Mesodermal cell (in vitro differentiated cells): ENCODE measurements at regions not wholly inside any gene's neighbourhood (a gene's known extent, or its start where the extent isn't known, plus 50 kb on each side); places are given as distances from the start of the nearest gene placed in this dataset.

ENCODE experiments used
- H3K27ac ChIP-seq: 2 replicates; pipeline ENCODE4 v1.7.0; 2013; ENCODE audit warnings: mild to moderate bottlenecking, low read depth, low read length, moderate library complexity; ENCODE audit not compliant: severe bottlenecking
- H3K36me3 ChIP-seq: 2 replicates; pipeline ENCODE4 v1.7.1; 2013; ENCODE audit warnings: mild to moderate bottlenecking, low read length, moderate library complexity; ENCODE audit not compliant: control insufficient read depth, insufficient read depth
- H3K4me1 ChIP-seq: one replicate; pipeline ENCODE4 v1.7.1; 2013; ENCODE audit warnings: mild to moderate bottlenecking, low read length; ENCODE audit not compliant: insufficient read depth, control insufficient read depth, poor library complexity, severe bottlenecking
- H3K4me3 ChIP-seq: 2 replicates; pipeline ENCODE4 v1.7.0; 2013; ENCODE audit warnings: low read length, control low read depth, mild to moderate bottlenecking; ENCODE audit not compliant: insufficient read depth, poor library complexity, severe bottlenecking; ENCODE audit errors: extremely low read depth
- H3K9me3 ChIP-seq: 2 replicates; pipeline ENCODE4 v1.7.1; 2013; ENCODE audit warnings: mild to moderate bottlenecking, low read length, moderate library complexity; ENCODE audit not compliant: control insufficient read depth
- WGBS, 2 experiments: methylation state at CpG; one replicate each; pipeline ENCODE4 v1.1.5; 2013; ENCODE audit warnings: missing lambda C conversion rate in 2 of 2; ENCODE audit not compliant: insufficient coverage in 2 of 2; 5-methylcytosine and 5-hydroxymethylcytosine counted together

DNA sequence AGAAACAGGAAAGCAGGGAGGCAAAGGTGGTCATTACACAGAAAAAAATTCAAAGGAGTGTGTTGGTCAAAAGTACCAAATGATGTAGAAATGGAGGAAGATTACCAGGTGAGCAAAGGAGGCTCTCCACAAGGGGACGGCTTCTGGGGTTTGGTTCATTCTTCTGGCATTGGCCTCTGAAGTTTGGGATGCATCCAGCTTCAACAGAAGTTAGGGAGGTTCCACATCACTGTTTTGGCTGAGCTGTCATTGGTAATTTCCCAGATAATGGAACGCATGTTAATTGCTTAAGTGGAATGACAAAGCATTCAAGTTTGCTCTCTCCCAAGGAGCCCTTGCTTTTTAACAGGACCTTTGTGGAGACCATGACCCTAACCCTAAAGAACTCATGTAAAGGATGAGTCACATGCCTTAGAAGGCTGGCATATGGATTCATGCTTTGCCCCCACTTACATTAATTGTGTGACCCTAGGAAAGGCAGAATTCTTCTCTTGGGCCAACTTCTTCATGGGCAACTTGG is 398.6 kb downstream of the GPAM start:
- H3K27ac ChIP-seq = no peak overlapping the region
- 95 to 100% methylated on average over 1 to 2 of the region's 2 CpGs for WGBS, 2 experiments

DNA sequence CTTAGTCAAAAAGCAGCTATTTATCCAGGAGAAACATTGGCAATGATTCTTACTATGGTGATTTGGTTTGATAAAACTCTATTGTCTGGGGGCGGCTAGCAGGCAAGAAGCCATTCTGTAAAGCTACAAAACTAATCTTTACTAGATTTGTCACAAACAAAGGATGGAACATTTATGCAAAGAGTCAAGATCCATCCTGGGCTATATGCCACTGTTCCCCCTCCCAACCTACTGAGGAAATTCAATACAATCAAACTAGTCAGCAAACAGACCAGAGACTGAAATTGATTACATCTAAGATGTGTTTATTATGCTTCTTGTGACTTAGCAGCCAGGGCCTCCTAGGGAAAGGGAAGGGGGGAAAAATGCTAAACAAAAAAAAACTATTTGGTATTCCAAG is 397.6 kb downstream of the GPAM start:
- Histone ChIP-seq H3K4me3 (no peak overlapping the region), H3K27ac (no peak overlapping the region), H3K9me3 (no peaks in the 10 kb centered on the region), H3K36me3 (no peaks in the 10 kb centered on the region), H3K4me1 (no peaks in the 10 kb centered on the region)
- 80% methylated on average over 1 of the region's 1 CpG; no CpG with 5 or more reads in 1 of the 2 experiments for WGBS, 2 experiments

More for the DNA sequence above, 398.6 kb downstream of the GPAM start:
- Histone ChIP-seq H3K4me1 (no peaks in the 10 kb centered on the region), H3K4me3 (no peak overlapping the region), H3K9me3 (no peaks in the 10 kb centered on the region), H3K36me3 (no peaks in the 10 kb centered on the region)

GRCh38 chr10:111789821-111790220 is 393.7 kb downstream of the GPAM start:
- H3K36me3 ChIP-seq = no peaks in the 10 kb centered on the region
- H3K4me1 ChIP-seq = no peaks in the 10 kb centered on the region
- H3K27ac ChIP-seq = no peak overlapping the region
- H3K4me3 ChIP-seq = no peak overlapping the region
- H3K9me3 ChIP-seq = no peaks in the 10 kb centered on the region

GRCh38 chr10:111801841-111802240 is 381.7 kb downstream of the GPAM start:
- Histone ChIP-seq H3K36me3 (no peaks in the 10 kb centered on the region), H3K4me1 (no peaks in the 10 kb centered on the region), H3K9me3 (no peaks in the 10 kb centered on the region), H3K27ac (no peak overlapping the region), H3K4me3 (no peak overlapping the region)
- WGBS, 2 experiments = 33 to 57% methylated on average over 1 of the region's 2 CpGs

DNA sequence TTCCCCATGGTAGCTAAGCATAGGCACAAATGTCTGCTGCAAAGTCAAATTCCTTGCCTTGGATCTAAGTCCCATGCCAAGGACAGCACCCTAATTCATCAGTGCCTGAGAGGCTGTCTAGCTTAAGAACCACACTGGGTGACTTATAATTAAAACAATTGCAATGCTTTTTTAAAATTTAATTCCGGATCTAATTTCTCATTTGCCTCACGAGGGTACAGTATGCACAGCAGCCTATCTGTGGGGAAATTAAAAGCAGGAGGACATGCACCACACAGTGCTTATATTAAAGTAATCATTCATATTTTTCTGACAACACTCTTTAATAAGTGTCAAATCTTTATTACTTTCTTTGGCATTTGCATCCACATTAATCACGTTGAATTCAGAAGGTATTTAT is 378.8 kb downstream of the GPAM start:
- H3K9me3 ChIP-seq = no peaks in the 10 kb centered on the region
- no peak overlapping the region for H3K27ac ChIP-seq
- no peaks in the 10 kb centered on the region for H3K4me1 ChIP-seq
- H3K36me3 ChIP-seq = no peaks in the 10 kb centered on the region
- H3K4me3 ChIP-seq = no peak overlapping the region
- WGBS, 2 experiments = 100% methylated on average over 2 of the region's 3 CpGs; no CpG with 5 or more reads in 1 of the 2 experiments

GRCh38 chr10:111811517-111811916 is 372.0 kb downstream of the GPAM start:
- Histone ChIP-seq H3K36me3 (no peaks in the 10 kb centered on the region), H3K4me3 (no peak overlapping the region), H3K4me1 (no peaks in the 10 kb centered on the region), H3K27ac (no peak overlapping the region), H3K9me3 (no peaks in the 10 kb centered on the region)
- WGBS, 2 experiments = 100% methylated on average over 2 of the region's 3 CpGs; no CpG with 5 or more reads in 1 of the 2 experiments

DNA sequence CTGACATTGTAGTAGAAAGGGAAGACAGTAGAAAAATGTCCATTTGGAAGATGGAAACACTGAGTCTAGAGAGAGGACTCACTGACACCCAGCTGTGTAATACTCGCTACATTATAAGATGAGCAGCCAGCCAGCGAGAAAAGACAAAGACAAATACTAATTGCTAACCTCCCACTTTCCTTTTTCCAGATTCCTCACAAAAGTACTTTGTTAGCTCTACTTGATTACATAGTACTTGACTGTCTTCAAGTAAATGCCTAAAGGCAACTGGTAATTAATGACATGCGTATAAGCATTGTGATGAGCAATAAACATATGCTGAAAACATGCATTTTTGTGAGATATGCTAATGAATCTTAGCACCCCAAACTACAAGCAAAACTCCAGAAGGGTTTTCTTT is 363.1 kb downstream of the GPAM start:
- H3K4me1 ChIP-seq = no peaks in the 10 kb centered on the region
- no peaks in the 10 kb centered on the region for H3K36me3 ChIP-seq
- H3K4me3 ChIP-seq = no peak overlapping the region
- H3K9me3 ChIP-seq = no peaks in the 10 kb centered on the region
- 93 to 100% methylated on average over 2 of the region's 3 CpGs for WGBS, 2 experiments
- no peak overlapping the region for H3K27ac ChIP-seq

DNA sequence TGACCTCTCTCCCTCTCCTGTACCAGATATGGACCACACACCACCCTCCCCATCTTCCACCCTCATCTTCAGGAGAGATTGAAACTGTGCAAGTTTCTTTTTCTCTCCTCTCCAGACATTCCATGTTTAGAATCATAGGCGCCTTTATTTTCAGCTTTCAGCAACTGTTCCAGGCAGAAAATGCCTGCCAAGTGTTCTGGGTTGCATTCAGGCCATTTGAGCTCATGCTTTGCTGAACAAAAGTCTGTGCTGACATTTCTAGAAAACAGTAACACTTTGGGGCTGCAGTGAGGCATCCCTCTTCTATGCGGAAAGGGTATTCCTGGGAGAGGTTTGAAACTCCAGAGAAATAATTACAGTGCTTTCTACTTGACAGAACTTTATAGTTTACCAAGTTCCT is 361.7 kb downstream of the GPAM start:
- Histone ChIP-seq H3K27ac (no peak overlapping the region), H3K4me1 (no peaks in the 10 kb centered on the region), H3K36me3 (no peaks in the 10 kb centered on the region), H3K9me3 (no peaks in the 10 kb centered on the region), H3K4me3 (no peak overlapping the region)
- WGBS, 2 experiments = 94 to 100% methylated on average over 2 of the region's 2 CpGs

- Histone ChIP-seq H3K4me1 (no peaks in the 10 kb centered on the region), H3K27ac (no peak overlapping the region), H3K4me3 (no peak overlapping the region), H3K9me3 (no peaks in the 10 kb centered on the region), H3K36me3 (no peaks in the 10 kb centered on the region)
- no CpG with 5 or more reads among the region's 2 CpGs for WGBS, 2 experiments
These were observed 360.9 kb downstream of the GPAM start for GRCh38 chr10:111822661-111823060.

GRCh38 chr10:111824128-111824527 is 359.4 kb downstream of the GPAM start:
- Histone ChIP-seq H3K27ac (no peak overlapping the region), H3K36me3 (no peaks in the 10 kb centered on the region), H3K4me1 (no peaks in the 10 kb centered on the region), H3K9me3 (no peaks in the 10 kb centered on the region), H3K4me3 (no peak overlapping the region)
- WGBS, 2 experiments = 83 to 96% methylated on average over 4 to 5 of the region's 5 CpGs

GRCh38 chr10:111830359-111830758 is 353.2 kb downstream of the GPAM start:
- Histone ChIP-seq H3K4me1 (no peaks in the 10 kb centered on the region), H3K9me3 (no peaks in the 10 kb centered on the region), H3K27ac (no peak overlapping the region), H3K4me3 (no peak overlapping the region), H3K36me3 (no peaks in the 10 kb centered on the region)
- WGBS, 2 experiments = 85 to 93% methylated on average over 3 to 4 of the region's 7 CpGs
